NCI-H2227 (cell line): ENCODE measurements at regions not wholly inside any gene's neighbourhood (a gene's known extent, or its start where the extent isn't known, plus 50 kb on each side); places are given as distances from the start of the nearest gene placed in this dataset.
"Not testable (repeated sequence)": the region's sequence is repeated elsewhere in the genome, so short reads cannot be mapped to it uniquely, and the experiment has no call there.

ENCODE experiments used
- DNase-seq: peaks from one replicate; lab custom pipeline; 2025; ENCODE audit not compliant: unreplicated experiment; lab: John Stamatoyannopoulos, UW

DNA sequence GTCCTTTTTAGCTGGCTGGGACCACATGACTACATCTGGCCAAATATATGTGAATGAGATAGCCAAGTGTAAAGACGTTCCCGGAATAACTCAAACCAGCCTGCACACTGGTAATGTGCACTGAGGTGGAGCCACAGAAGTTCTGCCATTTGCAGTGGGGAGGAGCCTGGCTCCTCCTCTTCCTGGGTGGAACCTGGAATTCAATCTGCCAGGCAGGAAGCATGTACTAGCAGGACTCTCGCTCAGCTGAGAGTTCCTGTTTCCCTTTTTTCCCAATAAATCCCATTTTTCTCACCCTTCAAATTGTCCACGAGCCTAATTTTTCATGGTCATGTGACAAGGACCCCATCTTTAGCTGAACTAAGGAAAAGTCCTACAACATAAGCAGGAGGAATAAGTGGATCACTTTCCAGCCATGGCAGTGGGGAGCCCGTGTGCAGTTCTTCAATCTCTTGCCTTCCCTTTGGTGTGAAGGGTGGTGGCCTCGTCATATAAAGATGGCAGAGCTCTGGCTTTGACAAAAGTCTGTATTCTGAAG lies 183.2 kb downstream of the UXS1 start:
- DNase-seq = no peak

DNA sequence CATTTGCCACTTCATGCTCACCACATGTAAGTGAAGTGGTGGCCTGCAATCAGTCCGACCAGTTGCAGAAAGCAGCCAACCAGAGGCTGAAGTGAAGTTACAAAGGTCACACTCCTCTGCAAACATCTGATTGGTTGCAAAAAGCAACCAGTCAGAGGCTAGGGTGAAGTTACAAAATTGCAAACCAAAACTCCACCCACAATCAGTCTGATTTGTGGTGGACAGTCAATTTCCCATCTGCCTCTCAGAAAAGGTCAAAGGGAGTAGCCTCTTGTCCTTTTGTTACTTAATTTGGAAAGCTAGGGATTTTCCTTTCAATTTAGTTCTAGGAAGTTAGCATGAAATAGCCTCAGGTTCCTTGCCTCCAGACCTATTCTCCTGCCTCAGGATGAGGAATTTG lies 185.0 kb downstream of the UXS1 start:
- DNase-seq = no peak

DNA sequence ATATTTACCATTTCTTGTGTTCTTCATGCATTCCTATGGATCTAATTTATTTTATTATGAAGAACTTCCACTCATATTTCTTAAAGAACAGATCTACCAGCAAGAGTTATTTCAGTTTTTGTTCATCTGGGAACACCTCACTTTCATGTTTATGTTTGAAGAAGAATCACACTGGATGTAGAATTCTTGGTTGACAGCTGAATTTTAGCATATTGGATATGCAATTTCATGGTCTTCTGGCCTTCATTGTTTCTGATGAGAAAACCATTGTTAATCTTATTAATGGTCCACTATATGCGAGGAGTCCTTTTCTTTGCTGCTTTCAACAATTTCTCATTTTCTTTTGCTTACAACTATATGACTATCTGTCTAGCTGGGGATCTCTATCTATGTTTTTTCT lies 189.2 kb downstream of the UXS1 start:
- DNase-seq = no peak

DNA sequence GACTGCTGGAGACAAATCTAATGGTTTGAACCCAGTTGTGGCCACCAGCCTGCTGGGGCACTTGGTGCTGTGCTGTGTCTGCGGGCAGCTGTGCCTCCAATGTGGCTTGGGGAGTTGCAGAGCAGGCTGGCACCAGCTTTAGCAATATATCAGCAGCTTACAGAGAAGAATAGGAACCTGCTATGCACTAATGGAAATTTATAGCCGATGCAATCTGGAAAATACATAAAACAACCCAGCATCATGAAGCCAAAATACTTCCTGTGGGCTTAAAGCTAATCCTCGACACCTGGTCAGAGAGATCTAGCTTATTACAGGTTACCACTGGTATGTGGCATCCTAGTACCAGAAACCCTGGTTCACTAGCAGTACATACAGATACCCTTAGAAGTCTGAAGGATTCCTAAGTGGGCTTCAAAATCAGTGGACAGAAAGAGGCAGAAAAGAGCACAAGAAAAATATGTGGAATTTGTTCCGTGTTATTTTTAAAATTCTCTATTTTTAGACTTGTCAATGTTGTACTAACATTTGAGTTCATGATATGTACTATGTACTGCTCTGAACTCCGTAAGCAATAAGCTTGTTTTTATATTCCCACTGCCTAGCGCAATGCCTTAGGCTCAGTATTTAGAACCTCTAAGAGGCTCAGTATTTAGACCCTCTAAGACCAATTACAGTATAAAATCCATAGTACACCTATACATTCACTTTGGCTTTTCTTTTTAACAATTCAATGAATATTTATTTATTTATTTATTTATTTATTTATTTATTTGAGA lies 194.7 kb downstream of the UXS1 start:
- DNase-seq = no peak

DNA sequence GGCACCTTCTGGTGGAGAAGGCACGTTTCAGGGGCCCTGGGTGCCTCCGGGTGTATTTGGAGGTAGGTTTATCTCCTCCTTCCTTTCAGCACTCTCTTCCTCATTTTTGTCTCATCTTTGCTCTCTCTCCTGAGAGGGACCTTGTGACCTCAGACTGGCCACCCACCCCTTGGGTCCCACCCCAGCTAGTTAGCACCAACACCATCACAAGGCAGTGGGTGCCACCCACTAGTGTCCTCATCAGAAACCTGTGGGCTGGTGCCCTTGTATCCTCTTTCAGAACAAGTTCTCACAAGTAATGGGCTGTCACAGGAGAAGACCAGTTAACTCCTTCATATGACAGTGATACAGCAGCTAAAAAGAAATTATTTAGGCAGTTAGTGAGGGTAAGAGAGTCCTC lies 196.4 kb downstream of the UXS1 start:
- no peak for DNase-seq

DNA sequence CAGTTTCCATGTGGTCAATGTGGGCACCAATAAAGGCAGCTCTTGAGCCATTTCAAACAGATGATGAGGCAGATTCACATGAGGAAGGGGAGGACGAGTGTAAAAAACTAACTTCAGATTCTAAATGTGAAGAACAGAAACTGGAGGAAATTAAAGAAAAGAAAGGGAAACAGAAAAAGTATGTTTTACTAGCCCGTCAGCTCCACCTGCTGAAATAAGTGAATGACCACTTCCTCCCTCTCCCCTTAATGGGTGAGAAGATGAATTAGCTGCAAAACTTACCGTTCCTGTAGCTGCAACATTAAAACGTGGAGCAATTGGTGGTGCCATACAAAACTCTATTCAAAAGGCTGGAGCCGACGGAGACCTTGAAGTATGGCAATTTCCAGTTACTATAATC lies 203.5 kb downstream of the UXS1 start:
- DNase-seq = no peak

DNA sequence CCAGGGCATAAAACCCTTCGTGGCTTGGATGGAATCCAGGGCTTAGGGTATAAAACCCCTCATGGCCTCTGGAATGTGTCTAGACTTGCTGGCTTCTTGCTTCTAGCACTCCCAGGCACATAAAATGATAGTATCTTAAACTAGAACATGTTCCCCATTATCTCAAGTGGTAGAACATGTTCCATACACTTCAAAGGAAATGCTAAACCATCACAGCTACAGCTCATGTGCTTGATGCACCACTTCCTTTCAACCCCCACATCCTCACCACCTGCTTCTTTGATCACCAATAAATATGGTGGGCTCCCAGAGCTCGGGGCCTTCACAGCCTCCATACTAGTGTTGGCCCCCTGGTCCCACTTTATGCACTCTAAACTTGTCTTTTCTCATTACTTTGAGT lies 204.3 kb downstream of the UXS1 start:
- DNase-seq = not testable (repeated sequence)

DNA sequence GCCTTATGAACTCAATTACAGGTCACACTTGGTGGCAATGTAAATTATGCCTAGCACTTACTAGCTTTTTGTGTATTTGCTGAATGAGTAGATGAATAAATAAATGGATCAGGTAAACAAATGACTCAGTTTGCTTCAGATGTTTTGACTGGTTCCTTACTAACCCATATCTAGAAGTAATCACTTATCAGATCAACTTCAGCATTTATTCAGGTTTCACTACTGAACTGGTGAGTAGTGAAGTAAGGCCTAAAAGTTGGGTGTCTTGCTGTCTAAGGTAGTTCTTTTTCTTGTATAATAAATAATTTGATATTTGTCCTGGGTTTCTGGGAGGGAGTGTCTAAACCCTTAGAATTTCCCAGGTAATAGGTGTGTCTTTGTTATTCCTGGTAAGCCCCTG lies 205.0 kb downstream of the UXS1 start:
- no peak for DNase-seq

DNA sequence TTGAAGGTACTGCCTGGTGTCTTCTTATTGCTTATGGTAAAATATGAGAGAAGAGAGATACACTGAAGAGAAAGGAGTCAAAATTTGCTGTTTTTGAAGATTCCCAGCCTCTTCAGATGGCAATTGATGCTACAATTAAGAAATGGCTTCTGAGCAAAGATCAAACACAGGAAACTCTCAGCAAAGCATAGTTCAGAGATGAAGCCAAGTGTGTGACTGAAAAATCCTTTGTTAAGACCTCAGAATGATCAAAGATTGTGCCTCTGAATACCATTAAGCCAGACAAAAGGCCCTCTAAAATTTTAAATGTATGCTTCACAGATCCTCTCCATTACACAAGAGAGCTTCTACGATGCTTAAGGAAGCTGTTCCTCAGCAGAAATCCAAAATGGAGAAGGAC lies 216.3 kb downstream of the UXS1 start:
- no peak for DNase-seq

DNA sequence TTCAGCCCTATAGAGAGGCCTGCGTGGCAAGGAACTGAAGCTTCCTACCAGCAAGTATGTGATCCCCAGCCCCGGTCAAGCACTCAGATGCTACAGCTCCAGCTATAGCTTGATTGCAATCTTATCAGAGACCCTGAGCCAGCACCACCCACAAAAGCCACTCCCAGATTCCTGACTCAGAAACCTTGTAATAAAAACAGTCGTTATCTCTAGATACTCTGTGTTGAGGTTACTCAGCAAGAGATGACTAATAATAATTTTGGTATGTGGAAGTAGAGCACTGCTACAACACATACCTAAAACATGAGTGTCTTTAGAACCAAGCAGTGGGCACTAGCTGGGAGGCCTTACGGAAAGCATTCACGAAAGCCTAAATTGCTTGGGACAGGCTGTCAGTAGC lies 216.9 kb downstream of the UXS1 start:
- DNase-seq = no peak

DNA sequence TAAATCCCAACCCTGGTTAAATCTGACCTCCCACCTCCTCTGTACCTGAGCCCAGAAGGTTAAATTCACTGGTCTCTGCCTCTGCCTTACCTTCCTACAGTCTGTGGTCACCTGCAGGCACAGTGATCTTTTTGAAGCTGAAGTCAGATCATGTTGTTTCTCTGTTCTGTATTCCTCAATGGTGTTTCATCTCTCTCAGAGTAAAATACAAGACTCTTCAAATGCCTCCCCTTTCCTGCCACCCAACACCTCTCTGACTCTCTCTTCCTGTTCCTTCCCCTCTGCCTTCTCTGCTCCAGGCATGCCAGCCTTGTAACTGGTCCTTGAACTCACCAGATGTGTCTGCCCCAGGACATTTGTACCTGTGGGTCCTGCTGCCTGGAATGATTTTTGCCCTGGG lies 219.3 kb downstream of the UXS1 start:
- DNase-seq = no peak

DNA sequence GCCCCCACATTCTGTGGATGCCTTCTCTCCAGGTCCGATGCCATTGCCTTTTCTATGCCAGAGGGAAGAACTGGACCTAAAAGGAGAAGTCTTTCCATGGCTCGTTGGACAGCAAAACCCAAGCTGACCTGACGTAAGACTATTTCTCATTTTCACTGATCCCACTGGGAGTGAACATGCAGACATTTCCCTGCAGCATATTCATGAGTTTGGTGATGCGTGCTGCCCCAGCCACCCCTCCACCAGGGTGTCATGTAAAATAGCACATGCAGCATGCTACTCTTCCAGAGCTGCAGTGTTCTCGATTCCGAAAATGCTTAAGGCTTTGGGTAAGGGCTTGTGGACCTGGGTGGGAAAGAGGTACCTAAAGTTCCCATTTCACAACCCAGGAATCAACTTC lies 221.2 kb downstream of the UXS1 start:
- no peak for DNase-seq

DNA sequence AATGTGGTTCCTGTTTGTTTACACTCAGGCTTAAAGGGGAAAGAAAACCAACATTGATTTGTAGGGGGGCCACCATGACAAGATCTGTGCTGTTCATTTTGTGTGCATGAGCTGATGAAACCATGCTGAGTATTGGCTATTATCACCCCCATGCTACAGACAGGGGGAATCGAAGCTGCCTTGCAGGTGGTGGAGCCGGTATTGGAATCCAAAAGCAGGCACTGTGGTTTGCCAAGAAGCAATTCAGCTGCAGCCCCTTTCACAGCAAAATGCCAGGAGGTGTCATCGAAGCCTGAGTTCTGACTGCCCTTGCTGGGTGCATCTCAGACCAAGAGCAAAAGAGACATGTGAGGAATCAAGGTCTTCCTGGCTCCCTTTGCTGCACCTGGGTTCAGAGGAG lies 221.9 kb downstream of the UXS1 start:
- DNase-seq = no peak

DNA sequence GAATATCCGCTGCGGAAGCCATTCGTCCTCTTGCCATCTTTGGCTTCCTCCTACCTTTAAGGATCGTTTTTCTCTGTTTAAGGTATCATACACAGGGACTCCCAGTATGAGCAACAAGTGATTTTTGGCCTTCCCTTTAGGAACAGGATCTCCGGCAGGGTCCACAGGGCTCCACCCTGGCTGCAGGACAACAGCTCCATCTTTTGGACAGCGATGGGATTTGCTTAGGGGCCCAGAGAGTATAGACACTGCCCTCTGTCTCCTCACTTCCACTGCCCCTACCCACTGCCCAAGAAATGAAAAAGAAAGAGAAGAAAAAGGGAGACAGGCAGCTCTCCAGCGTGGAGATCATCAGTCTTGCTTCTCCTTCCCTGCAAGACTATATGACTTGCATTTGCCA lies 224.5 kb downstream of the UXS1 start:
- DNase-seq = no peak

DNA sequence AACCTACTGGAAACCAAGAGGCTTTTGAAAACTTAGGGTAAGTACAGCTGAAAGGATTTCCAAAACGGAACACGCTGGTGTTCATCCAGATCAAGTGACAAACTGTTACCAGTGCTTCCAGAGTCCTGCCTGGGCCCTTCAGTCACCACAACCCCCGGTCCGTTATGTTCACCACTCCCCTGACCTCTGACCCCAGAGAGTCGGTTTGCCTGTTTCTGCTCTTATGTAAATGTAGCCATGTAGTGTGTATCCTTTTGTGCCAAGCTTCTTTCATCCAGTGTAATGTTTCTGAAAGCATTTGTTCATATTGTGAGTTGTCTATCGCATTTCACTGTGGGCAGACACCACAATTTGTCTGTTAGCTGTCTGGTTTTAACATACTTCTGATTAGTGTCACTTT lies 217.5 kb downstream of the NCK2 start:
- DNase-seq = no peak

DNA sequence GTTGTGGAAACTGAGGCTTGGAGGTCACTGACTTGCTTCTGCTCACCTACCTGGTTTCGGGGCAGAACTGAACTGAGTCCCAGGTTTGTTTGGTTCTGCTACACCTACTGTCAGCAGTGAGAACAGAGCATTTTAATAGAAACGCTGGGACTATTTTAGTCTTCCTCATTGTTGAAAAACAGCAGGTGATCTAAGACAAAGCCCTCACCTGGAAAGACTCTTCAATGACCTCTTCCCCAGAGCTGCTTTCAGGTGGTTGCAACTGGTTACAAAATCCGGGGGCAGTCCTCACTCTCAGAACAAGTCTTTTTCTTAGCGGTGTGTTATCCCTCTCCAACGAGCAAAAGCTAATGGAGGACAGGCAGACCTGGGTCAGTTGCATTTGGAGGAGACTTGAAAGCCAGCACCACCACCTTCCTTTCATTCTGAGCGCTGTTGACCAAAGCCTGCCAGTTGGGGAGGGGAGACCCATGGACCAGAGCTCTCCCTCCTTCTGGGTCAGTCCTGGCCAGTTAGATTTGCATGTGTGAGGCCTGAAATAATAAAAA lies 217.0 kb downstream of the NCK2 start:
- no peak for DNase-seq

DNA sequence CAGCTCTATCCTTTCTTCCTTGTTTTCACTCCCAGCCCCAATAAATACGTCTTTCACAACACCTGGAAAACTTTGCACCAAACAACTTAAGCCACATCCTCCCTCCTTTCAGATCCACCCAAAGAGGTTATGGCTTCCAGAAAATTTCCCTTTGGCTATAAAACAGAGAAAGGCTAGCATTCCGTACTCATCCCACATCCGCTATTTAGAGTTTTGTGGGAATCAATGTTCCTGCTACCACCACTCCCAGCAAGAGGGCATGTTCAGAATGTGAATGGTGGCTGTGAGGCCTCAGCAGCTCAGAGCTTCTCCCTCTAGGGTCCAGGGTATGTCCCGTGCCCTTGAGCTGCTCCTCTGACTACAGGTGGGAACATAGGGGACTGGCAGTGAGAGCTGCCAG lies 214.6 kb downstream of the NCK2 start:
- no peak for DNase-seq

DNA sequence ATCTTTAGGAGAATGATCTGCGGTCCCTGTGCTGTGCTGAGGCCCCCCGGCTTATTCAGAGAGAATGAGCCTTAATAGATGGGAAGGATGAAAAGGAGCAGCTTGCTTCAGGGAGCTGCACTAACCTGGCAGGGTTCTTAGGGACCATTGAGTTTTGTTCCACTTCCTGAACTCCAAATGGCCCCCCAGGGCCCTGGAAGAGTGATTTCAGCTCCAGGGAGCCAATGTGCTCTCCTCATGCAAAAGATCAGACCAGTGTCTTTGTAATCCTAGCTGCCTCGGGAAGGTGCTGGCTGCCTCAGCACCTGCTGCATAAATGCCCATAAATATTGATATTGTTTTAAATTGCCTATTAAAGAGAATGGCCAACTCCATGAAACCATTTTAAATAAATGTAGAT lies 210.2 kb downstream of the NCK2 start:
- no peak for DNase-seq

DNA sequence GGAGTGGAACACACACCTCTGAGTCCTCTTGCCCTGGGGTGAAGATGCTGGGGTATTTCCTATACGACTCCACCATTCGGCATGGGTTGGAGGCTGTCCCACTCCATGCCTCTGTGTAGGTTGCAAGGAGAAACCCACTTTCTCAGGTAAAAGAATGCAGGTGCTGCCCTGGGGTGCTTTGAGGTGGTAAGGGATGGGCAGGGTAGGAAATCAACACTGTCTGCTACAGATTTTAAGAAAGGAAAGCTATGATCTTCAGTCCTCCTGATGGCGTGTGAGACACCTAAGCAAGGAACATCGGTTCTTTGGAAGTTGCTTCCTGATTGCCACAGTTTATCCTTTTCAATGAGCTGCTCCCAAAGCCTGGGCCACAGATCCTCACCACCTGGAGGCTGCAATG lies 209.2 kb downstream of the NCK2 start:
- no peak for DNase-seq

DNA sequence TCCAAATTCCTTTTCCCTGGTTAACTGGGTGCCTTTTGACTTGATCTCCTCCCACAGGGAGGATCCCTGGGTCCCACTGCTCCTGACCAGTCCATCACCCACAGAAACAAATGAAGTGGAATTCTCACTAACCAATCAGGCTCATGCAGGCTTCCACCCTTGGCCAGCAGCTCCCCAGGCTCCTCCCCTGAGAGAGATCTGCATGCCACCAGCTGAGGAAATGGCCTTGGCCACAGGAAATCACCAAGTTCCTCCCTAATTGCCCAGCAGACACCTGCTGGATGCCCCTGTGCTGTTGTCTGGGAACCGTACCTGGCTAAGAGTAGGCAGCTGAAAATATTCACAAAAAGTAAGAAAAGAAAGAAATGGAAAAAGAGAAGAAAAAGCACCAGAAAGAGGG lies 207.4 kb downstream of the NCK2 start:
- DNase-seq = no peak

DNA sequence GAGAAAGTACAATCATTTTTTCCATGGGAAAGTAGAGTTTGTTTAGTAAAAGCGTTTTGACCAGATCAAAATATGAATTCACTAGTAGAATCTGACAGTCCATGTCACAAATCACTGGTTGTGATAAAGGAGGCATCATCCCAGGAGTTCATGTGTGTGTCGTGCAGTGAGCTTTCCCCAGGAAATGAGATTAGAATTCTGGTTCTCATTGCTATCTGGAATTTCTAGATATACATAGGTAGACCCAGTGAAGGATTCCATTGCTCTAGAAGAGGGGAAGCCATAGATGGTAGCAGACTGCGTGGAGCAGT lies 206.6 kb downstream of the NCK2 start:
- DNase-seq = no peak

DNA sequence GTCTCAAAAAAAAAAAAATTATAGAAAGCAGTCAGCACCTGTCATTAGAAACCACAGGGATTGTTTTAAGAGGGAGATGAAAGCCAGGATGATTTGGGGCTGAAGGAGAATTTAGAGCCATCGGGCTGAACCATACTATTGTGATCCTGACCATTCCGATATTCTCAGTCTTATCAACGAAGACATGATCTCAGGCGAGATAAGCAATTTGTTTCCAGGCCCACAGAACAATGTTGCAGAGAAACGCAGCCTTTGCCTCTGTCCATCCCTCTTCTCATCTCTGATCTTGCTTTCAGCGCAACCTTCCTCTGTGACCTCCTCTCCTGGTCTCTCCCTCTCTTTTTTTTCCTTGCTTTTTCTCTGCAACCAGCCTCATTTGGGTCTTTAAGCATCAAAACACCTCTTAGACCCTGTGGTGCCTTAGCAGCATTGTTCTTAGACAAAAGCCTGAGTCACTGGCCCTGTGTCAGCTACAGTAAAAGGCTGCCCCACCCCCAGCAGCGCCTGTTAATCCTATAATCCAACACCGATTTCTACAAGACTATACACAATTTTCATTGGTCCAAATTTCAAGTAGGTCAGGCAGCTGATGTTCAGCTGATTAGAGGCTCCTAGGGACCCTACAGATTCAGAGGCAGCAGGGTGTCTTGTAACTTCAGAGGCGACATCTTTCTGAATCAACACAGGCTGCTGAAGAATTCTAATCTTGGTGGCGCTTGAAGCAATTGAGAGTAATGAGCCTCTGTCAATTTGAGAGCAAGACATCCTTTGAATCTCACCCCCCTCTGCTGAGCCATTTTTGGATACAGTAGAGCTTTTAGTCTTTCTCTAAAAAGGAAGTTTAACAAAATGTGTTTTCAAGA lies 206.0 kb downstream of the NCK2 start:
- peak; percentile 82 for DNase-seq
